Breast epithelium (tissue), 4 donors: ENCODE measurements at regions not wholly inside any gene's neighbourhood (a gene's known extent, or its start where the extent isn't known, plus 50 kb on each side); places are given as distances from the start of the nearest gene placed in this dataset.

Experiments used
- DNase-seq, 2 donors: peaks; one replicate each; pipeline ENCODE4 v3.0.0-alpha.2; 2019; ENCODE audit warnings: low spot score in 2 of 2
- H3K27ac ChIP-seq, 2 donors: fragments of 200-600 bp; sonication (generic) in 1 of 2; one replicate each; pipeline ENCODE4 v1.5.1; 2016 to 2019; ENCODE audit warnings: mild to moderate bottlenecking in 1 of 2
- H3K27me3 ChIP-seq, 2 donors: fragments of 200-600 bp; sonication (generic) in 1 of 2; one replicate each; pipeline versions ENCODE4 v1.5.1 to v1.6.0; 2017 to 2019; ENCODE audit warnings: control low read depth in 1 of 2, mild to moderate bottlenecking in 1 of 2
- H3K36me3 ChIP-seq: fragments of 200-600 bp; one replicate; pipeline ENCODE4 v1.5.1; 2019
- H3K4me1 ChIP-seq, 2 donors: fragments of 200-600 bp; sonication (generic); one replicate each; pipeline ENCODE4 v1.5.1; 2016 to 2019; ENCODE audit warnings: control low read depth in 1 of 2
- H3K4me3 ChIP-seq, 3 donors: fragments of 200-600 bp; sonication (generic); 1 replicate in 2 of 3; 2 replicates in 1 of 3; pipeline ENCODE4 v1.5.1; 2016 to 2019; ENCODE audit warnings: mild to moderate bottlenecking in 3 of 3, moderate library complexity in 2 of 3
- H3K9me3 ChIP-seq, 2 donors: fragments of 200-600 bp; sonication (generic) in 1 of 2; one replicate each; pipeline ENCODE4 v1.5.1; 2016 to 2019; ENCODE audit warnings: control low read depth in 1 of 2
- POLR2A ChIP-seq: fragments of 450-650 bp; IDR thresholded peaks from one replicate; pipeline ENCODE4 v1.6.1; 2016; ENCODE audit warnings: antibody characterized with exemption, mild to moderate bottlenecking, moderate library complexity
- POLR2AphosphoS5 ChIP-seq, 3 donors: sonication (generic); formaldehyde crosslinking; IDR thresholded peaks; one replicate each; pipeline ENCODE4 v1.6.1; 2017; ENCODE audit warnings: antibody characterized with exemption in 3 of 3
- intact Hi-C: fragments of 100-400 bp; cut with DNase I; formaldehyde crosslinking; loops from one replicate; pipeline ENCODE4 v1.15.1; 2023; ENCODE audit warnings: low total_unique reads
- TF ChIP-seq, protein P1 (sequence below), 3 donors: fragments of 450-650 bp; IDR thresholded peaks; one replicate each; pipeline ENCODE4 v1.5.1; 2016 to 2017; ENCODE audit warnings: antibody characterized with exemption in 3 of 3, mild to moderate bottlenecking in 3 of 3, moderate library complexity in 3 of 3

DNA sequence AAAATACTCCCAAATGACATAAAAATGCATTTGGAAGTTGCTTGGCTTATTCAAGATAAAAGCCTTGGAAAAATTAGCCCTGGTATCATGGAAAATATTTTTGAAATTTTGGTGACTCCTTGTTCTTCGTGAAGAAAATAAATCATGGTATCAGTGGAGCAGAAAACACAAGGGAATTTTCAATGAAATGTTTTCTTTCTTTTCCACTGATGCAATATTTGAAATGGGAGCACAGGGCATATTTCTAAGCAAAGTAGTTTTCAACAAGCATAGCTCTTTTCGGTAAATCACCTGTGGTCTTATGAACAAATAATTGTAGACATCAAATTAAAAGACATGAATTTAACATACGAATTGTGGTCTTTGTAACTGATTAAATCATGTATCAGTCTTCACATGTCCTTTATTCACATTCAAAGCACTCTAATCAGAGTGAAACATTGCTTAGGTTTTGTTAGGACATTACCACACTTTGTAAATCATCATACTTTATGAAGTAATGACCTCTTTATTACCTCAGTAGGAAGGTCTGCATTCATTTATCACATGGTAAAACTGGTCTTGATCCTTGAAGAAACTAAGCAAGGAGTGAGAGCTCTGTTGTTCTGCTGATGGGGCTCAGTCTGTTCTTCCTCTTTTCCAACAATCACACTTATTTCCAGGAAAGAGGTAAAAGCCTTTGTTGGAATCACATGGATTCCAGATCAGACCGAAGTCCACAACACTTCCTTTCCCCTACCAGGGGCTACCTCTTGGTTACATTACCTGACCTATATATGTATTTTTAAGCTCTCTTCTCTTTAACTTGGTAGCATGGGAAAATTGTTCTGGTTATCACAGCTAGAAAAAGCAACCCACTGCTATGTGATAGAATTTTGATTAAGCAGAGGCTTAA, 413.5 kb upstream of the THBS1 start:
- peak overlapping the region; percentile 0 to 3 for H3K27ac ChIP-seq
- intact Hi-C loops, result no loop called here
- peak in 1 of 3 donors; percentile 37 for TF ChIP-seq POLR2AphosphoS5 (IDR thresholded peaks at IDR 0.05)
- TF ChIP-seq, protein P1, sequence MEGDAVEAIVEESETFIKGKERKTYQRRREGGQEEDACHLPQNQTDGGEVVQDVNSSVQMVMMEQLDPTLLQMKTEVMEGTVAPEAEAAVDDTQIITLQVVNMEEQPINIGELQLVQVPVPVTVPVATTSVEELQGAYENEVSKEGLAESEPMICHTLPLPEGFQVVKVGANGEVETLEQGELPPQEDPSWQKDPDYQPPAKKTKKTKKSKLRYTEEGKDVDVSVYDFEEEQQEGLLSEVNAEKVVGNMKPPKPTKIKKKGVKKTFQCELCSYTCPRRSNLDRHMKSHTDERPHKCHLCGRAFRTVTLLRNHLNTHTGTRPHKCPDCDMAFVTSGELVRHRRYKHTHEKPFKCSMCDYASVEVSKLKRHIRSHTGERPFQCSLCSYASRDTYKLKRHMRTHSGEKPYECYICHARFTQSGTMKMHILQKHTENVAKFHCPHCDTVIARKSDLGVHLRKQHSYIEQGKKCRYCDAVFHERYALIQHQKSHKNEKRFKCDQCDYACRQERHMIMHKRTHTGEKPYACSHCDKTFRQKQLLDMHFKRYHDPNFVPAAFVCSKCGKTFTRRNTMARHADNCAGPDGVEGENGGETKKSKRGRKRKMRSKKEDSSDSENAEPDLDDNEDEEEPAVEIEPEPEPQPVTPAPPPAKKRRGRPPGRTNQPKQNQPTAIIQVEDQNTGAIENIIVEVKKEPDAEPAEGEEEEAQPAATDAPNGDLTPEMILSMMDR (IDR thresholded peaks at IDR 0.05), result no peak

DNA sequence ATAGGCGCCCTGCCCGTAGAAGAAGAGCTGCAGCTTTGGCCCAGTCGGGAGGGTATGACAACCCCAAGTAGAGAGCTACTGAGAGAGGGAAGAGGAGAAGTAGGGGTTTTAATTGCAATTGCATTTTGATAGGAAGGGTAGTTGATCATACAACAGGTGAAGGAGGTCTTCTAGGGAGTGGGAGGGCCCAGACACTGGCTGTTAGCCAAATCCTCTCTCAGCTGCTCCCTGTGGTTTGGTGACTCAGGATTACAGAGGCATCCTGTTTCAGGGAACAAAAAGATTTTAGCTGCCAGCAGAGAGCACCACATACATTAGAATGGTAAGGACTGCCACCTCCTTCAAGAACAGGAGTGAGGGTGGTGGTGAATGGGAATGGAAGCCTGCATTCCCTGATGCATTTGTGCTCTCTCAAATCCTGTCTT, 408.9 kb upstream of the THBS1 start:
- Histone ChIP-seq H3K36me3 (no peaks in the 10 kb centered on the region), H3K4me3 (no peak overlapping the region), H3K4me1 (peaks cover 5 to 6% of the 10 kb centered on the region in 2 donors), H3K27me3 (no peaks in the 10 kb centered on the region), H3K9me3 (no peaks in the 10 kb centered on the region), H3K27ac (peak overlapping the region; percentile 65 to 82)
- intact Hi-C loops, result loop anchor here (5.0 kb wide), 1 partner anchor 410 kb away; the partner anchor contains the start of gene THBS1
- TF ChIP-seq POLR2A (no peak), POLR2AphosphoS5 (IDR thresholded peaks at IDR 0.05) (peak in 2 of 3 donors; percentile 28 to 48)
- TF ChIP-seq, protein P1 (IDR thresholded peaks at IDR 0.05), result peak; percentile 14 to 67 (median 53)
- peak in 1 of 2 donors; percentile 69 for DNase-seq

More for the DNA sequence above, 413.5 kb upstream of the THBS1 start:
- H3K4me3 ChIP-seq, result no peak overlapping the region
- H3K9me3 ChIP-seq, result no peaks in the 10 kb centered on the region
- peaks cover 3 to 4% of the 10 kb centered on the region in 2 donors for H3K4me1 ChIP-seq
- no peaks in the 10 kb centered on the region for H3K36me3 ChIP-seq
- no peak for DNase-seq
- H3K27me3 ChIP-seq, result no peaks in the 10 kb centered on the region

GRCh38 chr15:39172380-39173281, 408.2 kb upstream of the THBS1 start:
- H3K27ac ChIP-seq, result peak overlapping the region; percentile 65 to 82
- TF ChIP-seq, protein P1 (IDR thresholded peaks at IDR 0.05), result no peak
- TF ChIP-seq POLR2A (no peak), POLR2AphosphoS5 (IDR thresholded peaks at IDR 0.05) (no peak)
- H3K4me3 ChIP-seq, result peak overlapping the region in 2 of 3 donors; percentile 33 to 55
- intact Hi-C loops, result loop anchor here (5.0 kb wide), 1 partner anchor 410 kb away; the partner anchor contains the start of gene THBS1
- no peaks in the 10 kb centered on the region for H3K27me3 ChIP-seq
- H3K4me1 ChIP-seq, result peaks cover 5 to 6% of the 10 kb centered on the region in 2 donors
- peak in 1 of 2 donors; percentile 64 for DNase-seq
- H3K36me3 ChIP-seq, result no peaks in the 10 kb centered on the region
- H3K9me3 ChIP-seq, result no peaks in the 10 kb centered on the region

- intact Hi-C loops, result loop anchor here (5.0 kb wide), 1 partner anchor 409 kb away; the partner anchor contains the start of gene THBS1
- no peaks in the 10 kb centered on the region for H3K9me3 ChIP-seq
- no peak for DNase-seq
- H3K27me3 ChIP-seq, result no peaks in the 10 kb centered on the region
- no peaks in the 10 kb centered on the region for H3K36me3 ChIP-seq
- TF ChIP-seq, protein P1 (IDR thresholded peaks at IDR 0.05), result no peak
- TF ChIP-seq POLR2AphosphoS5 (IDR thresholded peaks at IDR 0.05) (no peak), POLR2A (no peak)
- H3K4me1 ChIP-seq, result peaks cover 5 to 6% of the 10 kb centered on the region in 2 donors
- peak overlapping the region in 1 of 2 donors; percentile 82 for H3K27ac ChIP-seq
- H3K4me3 ChIP-seq, result no peak overlapping the region
These were observed 407.5 kb upstream of the THBS1 start for GRCh38 chr15:39173426-39173825.
